CD4-positive, CD25-positive, alpha-beta regulatory T cell (primary cell): ENCODE measurements at regions not wholly inside any gene's neighbourhood (a gene's known extent, or its start where the extent isn't known, plus 50 kb on each side); places are given as distances from the start of the nearest gene placed in this dataset.

Experiments used
- ATAC-seq, 2 donors: fragments of 150-1000 bp; cut with Tn5 transposase; one replicate each; pipeline ENCODE4 v1.10.0; 2021; ENCODE audit warnings: low read depth in 2 of 2, moderate number of reproducible peaks in 2 of 2, moderate library complexity in 1 of 2
- DNase-seq, 3 donors: peaks; one replicate each; pipeline versions ENCODE4 v3.0.0 to v3.0.0-alpha.2; 2012 to 2022; ENCODE audit warnings: mixed read lengths in 1 of 3
- H3K27ac ChIP-seq: one replicate; pipeline ENCODE4 v1.7.0; 2013; ENCODE audit warnings: mild to moderate bottlenecking, low read length; ENCODE audit not compliant: insufficient read depth, poor library complexity, severe bottlenecking
- H3K27me3 ChIP-seq: one replicate; pipeline ENCODE4 v1.7.0; 2013; ENCODE audit warnings: low read length; ENCODE audit not compliant: control insufficient read depth, insufficient read depth
- H3K36me3 ChIP-seq: one replicate; pipeline ENCODE4 v1.7.0; 2013; ENCODE audit warnings: mild to moderate bottlenecking, low read length, moderate library complexity; ENCODE audit not compliant: control insufficient read depth, insufficient read depth
- H3K4me1 ChIP-seq: 2 replicates; pipeline ENCODE4 v1.7.0; 2013; ENCODE audit warnings: mild to moderate bottlenecking, low read length; ENCODE audit not compliant: insufficient read depth, control insufficient read depth, poor library complexity, severe bottlenecking
- H3K4me3 ChIP-seq: one replicate; pipeline ENCODE4 v1.7.0; 2013; ENCODE audit warnings: low read depth, mild to moderate bottlenecking, low read length, moderate library complexity
- H3K9me3 ChIP-seq, 2 experiments: 1 replicate in 1 of 2; 2 replicates in 1 of 2; pipeline ENCODE4 v1.7.0; 2013; ENCODE audit warnings: low read length in 2 of 2, mild to moderate bottlenecking in 1 of 2, moderate library complexity in 1 of 2; ENCODE audit not compliant: control insufficient read depth in 2 of 2
- H3K27ac Mint-ChIP-seq, 3 donors: one replicate each; pipeline ENCODE4 v1.8.0; 2020 to 2022; ENCODE audit warnings: mild to moderate bottlenecking in 3 of 3, mixed read lengths in 3 of 3, moderate library complexity in 2 of 3
- H3K27me3 Mint-ChIP-seq: one replicate; pipeline ENCODE4 v1.8.0; 2022; ENCODE audit warnings: mild to moderate bottlenecking, mixed read lengths
- H3K36me3 Mint-ChIP-seq: one replicate; pipeline ENCODE4 v1.8.0; 2020; ENCODE audit warnings: mixed read lengths
- H3K4me1 Mint-ChIP-seq, 4 donors: one replicate each; pipeline ENCODE4 v1.8.0; 2020 to 2022; ENCODE audit warnings: mixed read lengths in 4 of 4, mild to moderate bottlenecking in 1 of 4
- H3K4me3 Mint-ChIP-seq, 4 donors: one replicate each; pipeline ENCODE4 v1.8.0; 2020 to 2022; ENCODE audit warnings: mild to moderate bottlenecking in 4 of 4, mixed read lengths in 4 of 4, moderate library complexity in 3 of 4
- H3K9me3 Mint-ChIP-seq, 7 donors: one replicate each; pipeline ENCODE4 v1.8.0; 2020 to 2022; ENCODE audit warnings: mixed read lengths in 7 of 7, mild to moderate bottlenecking in 3 of 7, moderate library complexity in 2 of 7

DNA sequence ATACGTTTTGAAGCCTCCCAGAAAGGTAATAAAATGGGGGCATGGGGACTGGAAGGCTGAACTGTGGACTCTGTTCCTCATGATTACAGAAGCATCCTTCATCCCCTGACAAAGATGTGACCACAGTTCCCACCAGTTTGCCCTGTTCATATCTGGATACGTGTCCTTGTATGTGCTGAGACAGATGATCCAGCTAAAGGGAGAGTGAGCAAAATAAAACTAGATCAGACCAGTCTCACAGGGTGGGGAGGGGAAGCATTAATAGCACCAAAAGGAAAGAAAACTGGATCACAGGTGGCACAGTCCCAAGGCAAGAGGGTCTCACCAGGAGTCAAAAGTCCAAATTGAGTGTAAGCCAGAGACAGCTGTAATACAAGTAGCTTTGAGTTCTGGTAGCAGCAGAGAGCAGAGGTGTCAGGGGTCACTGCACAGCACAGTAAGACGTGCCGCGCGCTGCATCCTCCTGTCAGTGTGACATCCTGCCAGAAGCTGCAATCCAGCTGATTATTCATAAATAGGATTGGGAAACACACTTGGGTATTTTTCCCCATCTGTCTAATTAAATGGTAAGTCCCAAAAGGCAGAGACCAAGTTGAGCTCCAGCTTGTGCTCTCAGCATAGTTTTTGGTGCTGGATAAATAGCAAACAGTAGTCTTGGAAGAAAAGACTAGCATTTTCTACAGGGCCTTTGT lies 560.0 kb upstream of the CFAP20DC start:
- ATAC-seq = no peak
- no peak overlapping the region for H3K27ac Mint-ChIP-seq
- H3K36me3 ChIP-seq = no peaks in the 10 kb centered on the region

DNA sequence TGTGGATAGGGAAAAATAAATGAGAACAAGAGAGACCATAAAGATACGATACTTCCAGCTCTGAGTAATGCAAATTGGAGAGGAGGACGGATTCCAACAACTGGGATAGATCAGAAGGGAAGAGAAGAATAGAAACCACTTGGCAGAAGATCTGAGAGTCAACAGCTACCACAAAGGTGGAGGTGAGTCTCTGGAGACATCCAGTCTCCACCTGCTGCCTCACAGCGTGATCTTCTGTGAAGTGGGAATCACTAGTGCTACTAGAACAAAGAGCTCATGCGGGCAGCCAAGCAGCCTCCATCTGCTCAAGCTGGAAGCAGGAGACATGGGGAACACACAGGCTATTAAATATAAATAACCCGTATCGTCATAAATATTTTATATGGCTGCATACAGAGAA lies 558.5 kb upstream of the CFAP20DC start:
- H3K27me3 ChIP-seq = peaks cover 2% of the 10 kb centered on the region
- H3K4me3 Mint-ChIP-seq = no peak overlapping the region
- peaks cover 0 to 4% (median 1%) of the 10 kb centered on the region in 4 donors for H3K4me1 Mint-ChIP-seq
- H3K36me3 ChIP-seq = no peaks in the 10 kb centered on the region
- no peak overlapping the region for H3K27ac ChIP-seq
- no peaks in the 10 kb centered on the region for H3K27me3 Mint-ChIP-seq
- ATAC-seq = no peak
- DNase-seq = no peak
- H3K4me1 ChIP-seq = no peaks in the 10 kb centered on the region
- H3K9me3 ChIP-seq = no peaks in the 10 kb centered on the region
- H3K4me3 ChIP-seq = no peak overlapping the region
- H3K27ac Mint-ChIP-seq = no peak overlapping the region
- H3K9me3 Mint-ChIP-seq = peaks cover 0 to 7% (median 2%) of the 10 kb centered on the region in 7 donors
- H3K36me3 Mint-ChIP-seq = no peaks in the 10 kb centered on the region

More for the DNA sequence above, 560.0 kb upstream of the CFAP20DC start:
- H3K4me3 ChIP-seq = no peak overlapping the region
- DNase-seq = no peak
- H3K9me3 ChIP-seq = no peaks in the 10 kb centered on the region
- peaks cover 0 to 8% (median 2%) of the 10 kb centered on the region in 7 donors for H3K9me3 Mint-ChIP-seq
- no peaks in the 10 kb centered on the region for H3K36me3 Mint-ChIP-seq
- H3K27me3 Mint-ChIP-seq = no peaks in the 10 kb centered on the region
- H3K27me3 ChIP-seq = peaks cover 2% of the 10 kb centered on the region
- H3K27ac ChIP-seq = no peak overlapping the region
- no peak overlapping the region for H3K4me3 Mint-ChIP-seq
- H3K4me1 ChIP-seq = no peaks in the 10 kb centered on the region
- peaks cover 0 to 4% (median 1%) of the 10 kb centered on the region in 4 donors for H3K4me1 Mint-ChIP-seq

DNA sequence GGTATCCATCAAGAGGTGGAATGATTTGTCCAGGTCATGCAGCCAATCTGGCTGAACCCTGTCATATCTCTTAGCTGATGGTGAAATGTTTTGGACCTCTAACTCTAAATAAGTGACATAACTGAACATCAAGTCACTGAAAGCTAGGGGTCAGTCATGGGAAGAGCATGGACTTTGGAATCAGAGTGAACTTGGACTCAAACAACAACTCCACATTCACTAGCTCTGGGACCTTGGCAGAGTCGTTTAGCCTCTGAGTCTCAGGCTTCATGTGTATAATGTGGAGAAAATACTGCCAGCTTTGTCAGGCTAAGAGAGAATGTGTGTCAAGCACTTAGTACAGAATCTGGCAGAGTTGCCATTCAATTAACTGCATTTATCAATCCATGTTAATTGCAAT lies 557.8 kb upstream of the CFAP20DC start:
- no peak overlapping the region for H3K27ac Mint-ChIP-seq
- Histone ChIP-seq H3K27me3 (peaks cover 2% of the 10 kb centered on the region), H3K9me3 (no peaks in the 10 kb centered on the region), H3K4me1 (no peaks in the 10 kb centered on the region), H3K27ac (no peak overlapping the region), H3K36me3 (no peaks in the 10 kb centered on the region), H3K4me3 (no peak overlapping the region)
- no peak overlapping the region for H3K4me3 Mint-ChIP-seq
- no peaks in the 10 kb centered on the region for H3K27me3 Mint-ChIP-seq
- H3K36me3 Mint-ChIP-seq = no peaks in the 10 kb centered on the region
- peaks cover 0 to 3% (median 0%) of the 10 kb centered on the region in 4 donors for H3K4me1 Mint-ChIP-seq
- peaks cover 0 to 4% (median 0%) of the 10 kb centered on the region in 7 donors for H3K9me3 Mint-ChIP-seq
- DNase-seq (no peak), ATAC-seq (no peak)

DNA sequence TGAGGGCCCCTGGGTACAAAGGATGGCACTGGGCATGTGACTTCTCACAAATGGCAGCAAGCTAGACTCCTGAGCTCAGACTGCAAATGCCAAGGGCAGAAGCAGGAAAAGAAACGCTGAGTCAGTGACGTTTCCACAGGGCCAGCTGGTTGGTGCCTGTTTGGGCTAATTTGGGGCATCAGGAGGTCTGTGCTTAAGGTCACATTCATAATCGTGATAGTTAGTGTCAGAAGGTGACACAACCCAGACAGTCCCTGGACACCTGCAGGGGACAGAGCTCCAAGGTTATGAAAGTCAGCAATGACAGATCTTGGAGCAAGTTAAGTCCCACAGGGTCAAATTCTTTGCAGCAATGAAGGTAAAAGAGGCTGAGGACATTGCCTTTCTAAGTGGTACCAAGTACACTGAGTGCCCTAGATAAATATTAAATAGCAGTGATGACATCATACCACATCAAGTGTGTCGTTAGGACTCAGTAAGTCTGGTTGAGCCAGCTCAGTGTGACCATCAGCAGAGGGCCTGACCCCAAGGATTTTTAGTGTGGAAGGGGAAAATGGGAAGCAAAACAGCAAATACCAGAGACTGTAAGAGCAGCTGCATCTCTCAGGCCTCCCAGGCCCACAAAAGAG lies 556.9 kb upstream of the CFAP20DC start:
- DNase-seq = no peak
- Mint-ChIP-seq H3K27ac (no peak overlapping the region), H3K36me3 (no peaks in the 10 kb centered on the region), H3K9me3 (peaks cover 0 to 4% (median 0%) of the 10 kb centered on the region in 7 donors), H3K27me3 (no peaks in the 10 kb centered on the region), H3K4me3 (no peak overlapping the region), H3K4me1 (peaks cover 0 to 3% (median 0%) of the 10 kb centered on the region in 4 donors)
- no peak for ATAC-seq
- Histone ChIP-seq H3K4me3 (no peak overlapping the region), H3K27ac (no peak overlapping the region), H3K36me3 (no peaks in the 10 kb centered on the region), H3K27me3 (peaks cover 2% of the 10 kb centered on the region), H3K9me3 (no peaks in the 10 kb centered on the region), H3K4me1 (no peaks in the 10 kb centered on the region)

DNA sequence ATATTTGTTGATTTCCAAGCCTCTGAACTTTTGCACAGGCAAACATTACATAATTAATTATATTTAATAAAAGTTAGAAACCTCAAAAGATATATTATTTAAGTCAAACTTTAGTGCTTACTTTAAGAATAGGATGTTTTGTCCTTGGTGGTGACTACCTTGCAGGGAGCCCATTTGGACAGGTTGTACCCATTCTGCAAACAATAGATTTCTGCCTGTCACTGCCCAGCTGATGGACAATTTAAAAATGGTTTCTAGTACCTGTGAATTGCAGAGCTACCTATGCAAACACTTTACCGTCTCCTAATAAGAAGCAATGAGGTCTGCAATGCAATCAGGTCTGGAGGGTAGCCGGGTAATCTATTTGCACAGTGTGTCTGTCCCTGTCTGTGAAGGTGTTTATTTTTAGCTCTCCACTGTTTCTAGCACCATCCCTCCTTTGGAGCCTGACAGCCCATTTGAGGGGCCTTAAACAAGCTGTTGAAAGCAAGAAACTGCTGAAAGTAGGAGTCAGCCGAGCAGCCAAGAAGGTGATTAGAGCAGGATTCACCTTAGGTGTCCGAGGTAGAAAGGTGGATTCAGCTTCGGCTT lies 556.2 kb upstream of the CFAP20DC start:
- H3K4me3 ChIP-seq = no peak overlapping the region
- Mint-ChIP-seq H3K4me3 (no peak overlapping the region), H3K27me3 (no peaks in the 10 kb centered on the region), H3K36me3 (no peaks in the 10 kb centered on the region), H3K27ac (no peak overlapping the region), H3K9me3 (peaks cover 0 to 1% (median 0%) of the 10 kb centered on the region in 7 donors), H3K4me1 (peaks cover 0 to 3% (median 0%) of the 10 kb centered on the region in 4 donors)
- H3K36me3 ChIP-seq = no peaks in the 10 kb centered on the region
- H3K27me3 ChIP-seq = peaks cover under 1% of the 10 kb centered on the region
- no peak overlapping the region for H3K27ac ChIP-seq
- H3K4me1 ChIP-seq = no peaks in the 10 kb centered on the region
- DNase-seq (no peak), ATAC-seq (no peak)
- no peaks in the 10 kb centered on the region for H3K9me3 ChIP-seq

DNA sequence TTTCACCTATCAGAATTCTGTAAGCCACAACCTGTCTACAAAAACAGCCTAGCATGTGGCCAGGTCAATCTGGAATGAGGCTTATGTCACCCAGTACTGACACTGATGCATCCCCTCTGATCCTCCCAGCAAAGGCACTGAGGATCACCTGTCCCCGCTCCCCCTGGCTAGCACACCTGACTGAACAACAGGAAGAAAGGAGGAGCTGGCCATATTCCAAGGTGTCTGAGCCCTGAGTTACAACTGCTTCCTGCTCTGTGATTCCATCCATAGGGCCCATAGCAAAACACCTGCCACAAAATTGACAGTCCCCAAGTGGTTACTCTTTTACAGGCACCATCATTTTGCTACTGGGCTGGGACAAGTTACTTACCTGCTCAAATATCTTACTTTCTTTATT lies 555.5 kb upstream of the CFAP20DC start:
- Histone ChIP-seq H3K27me3 (no peaks in the 10 kb centered on the region), H3K27ac (no peak overlapping the region), H3K4me3 (no peak overlapping the region), H3K36me3 (no peaks in the 10 kb centered on the region), H3K4me1 (no peaks in the 10 kb centered on the region), H3K9me3 (no peaks in the 10 kb centered on the region)
- ATAC-seq = no peak
- Mint-ChIP-seq H3K4me3 (no peak overlapping the region), H3K27me3 (no peaks in the 10 kb centered on the region), H3K36me3 (no peaks in the 10 kb centered on the region), H3K9me3 (peaks cover 0 to 1% (median 0%) of the 10 kb centered on the region in 7 donors), H3K27ac (no peak overlapping the region), H3K4me1 (peaks cover 0 to 3% (median 0%) of the 10 kb centered on the region in 4 donors)
- no peak for DNase-seq

DNA sequence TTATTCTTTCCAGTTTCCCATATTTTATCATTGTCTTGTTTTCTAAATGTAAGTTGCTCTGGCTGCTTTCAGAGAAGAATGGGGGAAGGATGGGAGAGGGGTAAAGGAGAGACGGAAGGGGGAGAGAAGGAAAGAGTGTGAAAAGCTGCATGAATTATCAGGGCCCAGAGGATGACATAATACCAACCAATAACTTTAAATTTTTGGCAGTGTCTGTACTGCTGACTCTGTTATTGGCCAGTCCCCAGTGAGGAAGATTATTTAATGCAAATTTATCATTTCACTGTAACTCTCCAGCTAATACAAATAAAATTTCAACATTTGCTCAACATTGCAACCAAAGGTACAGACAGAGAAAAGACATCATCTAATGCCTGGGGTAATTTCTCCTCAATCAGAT lies 551.7 kb upstream of the CFAP20DC start:
- H3K27me3 ChIP-seq = no peaks in the 10 kb centered on the region
- no peaks in the 10 kb centered on the region for H3K36me3 Mint-ChIP-seq
- ATAC-seq = no peak
- H3K9me3 ChIP-seq = no peaks in the 10 kb centered on the region
- no peak overlapping the region for H3K4me3 Mint-ChIP-seq
- H3K9me3 Mint-ChIP-seq = peaks cover 0 to 4% (median 0%) of the 10 kb centered on the region in 7 donors
- H3K27ac Mint-ChIP-seq = no peak overlapping the region
- no peak overlapping the region for H3K27ac ChIP-seq
- DNase-seq = no peak
- H3K4me1 ChIP-seq = no peaks in the 10 kb centered on the region
- H3K36me3 ChIP-seq = no peaks in the 10 kb centered on the region
- H3K4me1 Mint-ChIP-seq = peaks cover 0 to 3% (median 0%) of the 10 kb centered on the region in 4 donors
- no peak overlapping the region for H3K4me3 ChIP-seq
- H3K27me3 Mint-ChIP-seq = peaks cover 5% of the 10 kb centered on the region
